Astrocyte of the cerebellum (primary cell): ENCODE measurements at regions not wholly inside any gene's neighbourhood (a gene's known extent, or its start where the extent isn't known, plus 50 kb on each side); places are given as distances from the start of the nearest gene placed in this dataset.

ENCODE experiments used
- DNase-seq: peaks from one replicate; pipeline ENCODE4 v3.0.0-alpha.2; 2011; ENCODE audit warnings: low read depth
- H3K4me3 ChIP-seq: 2 replicates; pipeline ENCODE4 v1.5.1; 2011; ENCODE audit warnings: mild to moderate bottlenecking, low read depth, low read length, moderate library complexity
- CTCF ChIP-seq: IDR thresholded peaks from 2 replicates; pipeline ENCODE4 v1.5.1; 2012; ENCODE audit warnings: low read length, low read depth, moderate library complexity, mild to moderate bottlenecking; ENCODE audit errors: missing control alignments
- in situ Hi-C: cut with HindIII; loops from 2 replicates; pipeline ENCODE4 v1.10.0; 2017; ENCODE audit warnings: low sequenced_read_pairs

GRCh38 chr1:232689711-232690110 lies 59.8 kb upstream of the SIPA1L2 start:
- TF ChIP-seq CTCF: no peak
- no peak overlapping the region for H3K4me3 ChIP-seq
- in situ Hi-C loops: no loop called here
- no peak for DNase-seq

- no peak overlapping the region for H3K4me3 ChIP-seq
- in situ Hi-C loops: no loop called here
- no peak for TF ChIP-seq CTCF
- no peak for DNase-seq
Measured at GRCh38 chr1:232690285-232690935, 60.5 kb upstream of the SIPA1L2 start.

GRCh38 chr1:232694475-232694874 lies 64.5 kb upstream of the SIPA1L2 start:
- in situ Hi-C loops: no loop called here
- H3K4me3 ChIP-seq: no peak overlapping the region

GRCh38 chr1:232695621-232696385 lies 65.9 kb upstream of the SIPA1L2 start:
- no peak for DNase-seq
- H3K4me3 ChIP-seq: no peak overlapping the region
- in situ Hi-C loops: no loop called here
- TF ChIP-seq CTCF: no peak

More at GRCh38 chr1:232694475-232694874, 64.5 kb upstream of the SIPA1L2 start:
- DNase-seq: no peak
- no peak for TF ChIP-seq CTCF

- no peak overlapping the region for H3K4me3 ChIP-seq
- in situ Hi-C loops: no loop called here
- DNase-seq: no peak
- no peak for TF ChIP-seq CTCF
Measured at GRCh38 chr1:232696466-232696865, 66.5 kb upstream of the SIPA1L2 start.

- H3K4me3 ChIP-seq: no peak overlapping the region
- in situ Hi-C loops: no loop called here
- TF ChIP-seq CTCF: no peak
- DNase-seq: no peak
Measured at GRCh38 chr1:232697187-232697822, 67.4 kb upstream of the SIPA1L2 start.
